SK-N-SH (cell line): ENCODE measurements at regions not wholly inside any gene's neighbourhood (a gene's known extent, or its start where the extent isn't known, plus 50 kb on each side); places are given as distances from the start of the nearest gene placed in this dataset.

Experiments
- CTCF ChIA-PET: fragments of 300-600, 350-600 bp; formaldehyde crosslinking; extraction: SDS; loops from one replicate; lab custom pipeline; 2021; lab: Yijun Ruan, JAX
- POLR2A ChIA-PET: fragments of 350-600 bp; sonication (Branson Sonifier 250); formaldehyde crosslinking; extraction: SDS; loops from one replicate; lab custom pipeline; 2020; ENCODE audit warnings: antibody characterized with exemption, inconsistent platforms; lab: Yijun Ruan, JAX
- DNase-seq: peaks from one replicate; pipeline ENCODE4 v3.0.0; 2012
- H2AFZ ChIP-seq: fragments of 200-600 bp; sonication (generic); 2 replicates; pipeline ENCODE4 v1.8.1; 2016; ENCODE audit warnings: antibody characterized with exemption, mild to moderate bottlenecking, low read depth
- H3F3A ChIP-seq: fragments of 200-600 bp; sonication (generic); replicated peaks from 2 replicates; pipeline ENCODE3; 2016; ENCODE audit warnings: antibody characterized with exemption, mild to moderate bottlenecking; ENCODE audit not compliant: insufficient read depth
- H3K27ac ChIP-seq, 2 experiments: fragments of 200-500 bp in 1 of 2; fragments of 200-600 bp in 1 of 2; sonication (Bioruptor generic) in 1 of 2; sonication (generic), shearing (Covaris generic) in 1 of 2; 2 replicates each; pipeline versions ENCODE4 v1.5.1 to v1.6.1; 2014 to 2016; ENCODE audit warnings: low read depth in 2 of 2, inconsistent platforms in 1 of 2, low read length in 1 of 2, mild to moderate bottlenecking in 1 of 2, mixed read lengths in 1 of 2
- H3K27me3 ChIP-seq: fragments of 200-600 bp; sonication (generic), shearing (Covaris generic); 2 replicates; pipeline ENCODE4 v1.6.1; 2016; ENCODE audit warnings: mixed run types; ENCODE audit not compliant: insufficient read depth
- H3K36me3 ChIP-seq, 2 experiments: fragments of 200-500 bp in 1 of 2; fragments of 200-600 bp in 1 of 2; sonication (Bioruptor generic) in 1 of 2; sonication (generic) in 1 of 2; replicated peaks in 1 of 2; 2 replicates each; pipeline versions ENCODE3 to v1.5.1; 2014 to 2016; ENCODE audit warnings: low read length in 1 of 2, mild to moderate bottlenecking in 1 of 2; ENCODE audit not compliant: insufficient read depth in 2 of 2, control insufficient read depth in 1 of 2
- H3K4me1 ChIP-seq, 2 experiments: fragments of 200-500 bp in 1 of 2; fragments of 200-600 bp in 1 of 2; sonication (Bioruptor generic) in 1 of 2; sonication (generic), shearing (Covaris generic) in 1 of 2; 2 replicates each; pipeline versions ENCODE4 v1.5.1 to v1.6.1; 2014 to 2016; ENCODE audit warnings: low read depth in 1 of 2, low read length in 1 of 2, mixed run types in 1 of 2; ENCODE audit not compliant: insufficient read depth in 2 of 2, control insufficient read depth in 1 of 2
- H3K4me2 ChIP-seq: fragments of 200-600 bp; sonication (generic), shearing (Covaris generic); 2 replicates; pipeline ENCODE4 v1.6.1; 2017; ENCODE audit warnings: mixed run types
- H3K4me3 ChIP-seq, 2 experiments: fragments of 200-500 bp in 1 of 2; fragments of 200-600 bp in 1 of 2; sonication (Bioruptor generic) in 1 of 2; sonication (generic), shearing (Covaris generic) in 1 of 2; 2 replicates each; pipeline versions ENCODE4 v1.5.1 to v1.8.1; 2014 to 2016; ENCODE audit warnings: low read depth in 2 of 2, inconsistent platforms in 1 of 2, low read length in 1 of 2, mild to moderate bottlenecking in 1 of 2, mixed read lengths in 1 of 2, moderate library complexity in 1 of 2
- H3K79me2 ChIP-seq: fragments of 200-600 bp; sonication (generic); 2 replicates; pipeline ENCODE4 v1.8.1; 2017; ENCODE audit warnings: mild to moderate bottlenecking; ENCODE audit not compliant: insufficient read depth
- H3K9ac ChIP-seq: fragments of 200-600 bp; sonication (generic); 2 replicates; pipeline ENCODE4 v1.6.1; 2017; ENCODE audit warnings: mixed run types
- H3K9me2 ChIP-seq: fragments of 200-600 bp; sonication (generic); 2 replicates; pipeline ENCODE4 v1.6.1; 2017; ENCODE audit warnings: mixed run types
- H3K9me3 ChIP-seq: fragments of 200-600 bp; sonication (generic); 2 replicates; pipeline ENCODE4 v1.6.1; 2017; ENCODE audit warnings: mixed run types, mild to moderate bottlenecking, moderate library complexity
- H4K20me1 ChIP-seq: fragments of 200-600 bp; sonication (generic); 2 replicates; pipeline ENCODE4 v1.6.1; 2017; ENCODE audit warnings: mild to moderate bottlenecking, mixed run types; ENCODE audit not compliant: insufficient read depth
- FOSL2 ChIP-seq: IDR thresholded peaks from 2 replicates; pipeline ENCODE4 v1.4.0; 2012; ENCODE audit warnings: low read depth, mild to moderate bottlenecking, moderate library complexity, borderline replicate concordance
- NRF1 ChIP-seq: IDR thresholded peaks from 2 replicates; pipeline ENCODE4 v1.6.1; 2012; ENCODE audit warnings: low read depth, mild to moderate bottlenecking, low read length
- RFX5 ChIP-seq: IDR thresholded peaks from 2 replicates; pipeline ENCODE4 v1.6.1; 2012; ENCODE audit warnings: mild to moderate bottlenecking, improper control_type of control experiment, low read length
- TCF12 ChIP-seq: IDR thresholded peaks from 2 replicates; pipeline ENCODE4 v1.4.0; 2012
- WGBS: methylation state at CpG from one replicate; pipeline ENCODE4 v1.1.6; 2017; ENCODE audit warnings: low lambda C conversion rate; 5-methylcytosine and 5-hydroxymethylcytosine counted together
- small RNA-seq, 7 experiments: library from RNA; depleted of rRNA; stranded (forward); fragments of <200 nt; gene quantifications; one replicate each; pipeline ENCODE3, GENCODE V24; 2012

DNA sequence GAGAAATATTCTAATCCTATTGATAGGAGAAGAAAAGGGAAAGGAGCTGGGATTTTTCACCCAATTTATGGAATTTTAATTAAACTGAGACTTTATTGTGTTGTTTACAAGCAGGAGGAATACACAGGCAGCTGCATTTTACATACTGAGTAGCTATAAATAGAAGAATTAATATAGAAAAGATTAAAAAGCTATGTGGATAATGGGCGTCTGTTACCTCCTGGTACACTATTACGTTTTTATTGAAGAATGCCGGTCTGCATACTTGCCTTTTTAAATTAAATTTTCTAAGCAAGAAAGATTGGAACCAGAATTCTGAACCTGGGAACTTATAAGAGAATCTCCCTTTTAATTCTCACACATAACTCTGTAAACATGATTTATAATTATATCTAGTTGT is 52.1 kb upstream of the CACHD1 start:
- Histone ChIP-seq H3K9me2 (no peaks in the 10 kb centered on the region), H3K4me3 (no peak overlapping the region), H3F3A (no peaks in the 10 kb centered on the region), H3K4me1 (no peaks in the 10 kb centered on the region), H3K27ac (no peak overlapping the region), H3K36me3 (no peaks in the 10 kb centered on the region), H3K9me3 (no peaks in the 10 kb centered on the region), H3K9ac (no peak overlapping the region), H3K4me2 (no peak overlapping the region), H3K79me2 (no peaks in the 10 kb centered on the region), H2AFZ (no peak overlapping the region), H3K27me3 (no peaks in the 10 kb centered on the region), H4K20me1 (no peaks in the 10 kb centered on the region)
- TF ChIP-seq RFX5, result no peak
- TF ChIP-seq FOSL2, result no peak
- TF ChIP-seq NRF1, result no peak
- no peak for TF ChIP-seq TCF12
- 79% methylated on average over 3 of the region's 3 CpGs for WGBS
- CTCF ChIA-PET, result no interaction called here
- POLR2A ChIA-PET, result no interaction called here
- no peak for DNase-seq

Small RNA genes in the stretch of these regions (small RNA-seq; reads per million reads assigned to genes)
- 0 to 0.10 (median 0) reads per million in 7 experiments for gene RNU7-62P
